NCI-H1105 (cell line): ENCODE measurements at regions not wholly inside any gene's neighbourhood (a gene's known extent, or its start where the extent isn't known, plus 50 kb on each side); places are given as distances from the start of the nearest gene placed in this dataset.
A peak's percentile ranks its signal among the peaks of the same experiment; 100 is the strongest.

Experiments
- DNase-seq: peaks from one replicate; lab custom pipeline; 2025; lab: John Stamatoyannopoulos, UW

DNA sequence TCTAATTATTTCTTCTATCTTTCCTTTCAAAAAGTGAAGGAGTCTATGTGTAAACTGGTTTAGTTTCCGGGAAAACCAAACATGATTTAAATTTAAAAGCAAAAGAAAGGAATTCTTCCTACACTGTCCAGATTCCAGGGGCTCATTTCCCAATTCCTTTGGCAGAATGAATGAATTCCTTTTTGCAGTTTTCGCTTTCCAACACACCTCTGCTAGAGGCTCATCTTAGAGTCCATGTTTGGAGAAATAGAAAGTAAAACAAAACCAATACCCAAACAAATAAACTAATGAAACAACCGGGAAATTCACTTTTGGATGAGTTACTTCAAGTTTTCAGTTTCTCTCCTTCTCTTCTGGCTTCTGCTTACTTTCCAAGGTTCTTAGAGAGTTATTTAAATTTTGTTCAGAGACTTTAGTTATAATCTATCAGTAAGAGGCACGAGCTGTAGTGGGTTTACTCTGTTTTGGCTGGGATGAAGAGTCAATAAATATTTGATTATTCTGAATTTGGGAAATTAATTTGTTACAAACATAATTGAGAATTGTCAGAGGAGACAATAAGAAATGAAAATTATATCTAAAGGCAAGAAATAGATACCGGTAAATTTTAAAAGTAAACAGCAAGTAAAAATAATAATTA is 365.0 kb upstream of the CDH9 start:
- DNase-seq = no peak

DNA sequence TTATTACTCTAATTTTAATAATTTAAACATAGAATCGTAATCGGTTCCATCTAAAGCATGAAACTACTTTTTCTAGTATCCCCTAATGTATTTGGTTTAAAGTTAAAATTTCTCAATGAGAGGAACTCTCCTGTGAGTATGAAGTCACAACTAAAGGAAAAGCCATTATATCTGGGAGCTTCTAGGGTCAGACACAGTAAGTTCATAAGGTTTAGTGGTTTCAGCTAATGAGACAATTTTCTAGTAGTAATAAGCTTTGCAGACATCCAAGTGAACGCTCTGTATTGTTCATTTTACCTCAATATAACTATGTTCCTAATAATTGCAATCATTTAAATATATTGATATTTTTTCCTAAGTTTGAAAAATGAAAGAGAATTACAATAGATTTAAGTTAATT is 364.4 kb upstream of the CDH9 start:
- DNase-seq = no peak

DNA sequence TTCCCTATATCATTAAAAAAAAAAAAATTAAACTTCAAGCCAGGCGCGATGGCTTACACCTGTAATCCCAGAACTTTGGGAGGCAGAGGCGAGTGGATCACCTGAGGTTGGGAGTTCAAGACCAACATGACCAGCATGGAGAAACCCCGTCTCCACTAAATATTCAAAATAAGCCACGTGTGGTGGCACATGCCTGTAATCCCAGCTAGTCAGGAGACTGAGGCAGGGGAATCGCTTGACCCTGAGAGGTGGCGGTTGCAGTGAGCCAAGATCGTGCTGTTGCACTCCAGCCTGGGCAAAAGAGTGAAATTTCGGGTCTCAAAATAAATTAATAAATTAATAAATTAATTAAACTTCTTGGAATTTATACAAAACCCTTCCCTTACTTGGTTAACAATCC is 358.6 kb upstream of the CDH9 start:
- DNase-seq = no peak

DNA sequence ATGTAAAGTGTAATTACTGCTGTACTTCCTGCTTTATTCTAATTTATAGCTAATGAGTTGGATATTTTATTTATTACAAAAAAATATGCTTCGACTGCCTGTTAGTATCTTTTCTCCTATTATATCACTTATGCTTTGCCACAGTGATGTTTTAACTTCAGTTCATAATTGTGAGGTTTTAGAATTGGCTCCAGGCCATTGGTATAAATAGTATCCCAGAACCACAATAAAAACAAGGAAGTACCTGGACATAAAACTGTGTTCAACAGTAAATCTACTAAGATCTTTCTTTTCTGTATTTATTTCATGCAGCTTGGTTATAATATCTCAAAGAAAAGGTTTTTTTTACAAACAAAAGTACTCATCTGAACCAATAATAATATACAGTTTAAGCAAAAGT is 354.3 kb upstream of the CDH9 start:
- no peak for DNase-seq

DNA sequence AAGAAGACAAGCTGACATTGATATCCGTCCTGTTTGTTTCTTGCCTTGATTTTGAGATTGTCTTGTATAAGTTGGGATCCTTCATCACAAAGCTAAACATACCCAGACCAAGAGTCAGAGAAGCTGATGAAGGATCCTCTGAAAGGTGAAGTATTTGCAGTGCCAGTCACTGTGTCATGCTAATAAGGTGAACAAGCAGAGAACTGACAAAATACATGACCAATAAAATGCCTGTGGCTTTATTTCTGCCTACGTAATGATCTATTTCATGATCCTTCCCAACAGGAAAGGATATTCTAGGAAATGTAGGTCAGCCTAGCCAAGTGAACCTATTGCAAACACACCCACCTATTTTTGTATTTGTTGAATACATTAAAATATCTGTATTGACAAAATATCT is 351.3 kb upstream of the CDH9 start:
- DNase-seq = no peak

DNA sequence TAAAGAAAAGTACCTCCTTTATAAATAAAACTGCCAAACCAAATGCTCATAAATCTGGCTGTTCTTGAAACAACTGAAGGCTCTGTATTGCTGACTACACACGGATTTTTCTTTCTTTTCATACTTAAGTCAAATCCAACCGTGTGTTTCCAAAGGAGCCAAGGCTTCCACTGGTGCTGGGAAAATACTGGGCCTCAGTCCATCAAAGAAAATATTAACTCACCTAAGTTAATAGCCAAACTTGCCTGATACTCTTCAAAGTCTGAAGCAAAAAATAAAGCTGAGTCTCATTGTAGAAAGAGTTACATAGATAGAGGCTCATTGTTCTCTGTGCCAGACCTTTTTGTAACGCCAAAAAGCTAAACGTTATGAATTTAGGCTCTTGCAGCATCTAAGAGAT is 350.4 kb upstream of the CDH9 start:
- no peak for DNase-seq

DNA sequence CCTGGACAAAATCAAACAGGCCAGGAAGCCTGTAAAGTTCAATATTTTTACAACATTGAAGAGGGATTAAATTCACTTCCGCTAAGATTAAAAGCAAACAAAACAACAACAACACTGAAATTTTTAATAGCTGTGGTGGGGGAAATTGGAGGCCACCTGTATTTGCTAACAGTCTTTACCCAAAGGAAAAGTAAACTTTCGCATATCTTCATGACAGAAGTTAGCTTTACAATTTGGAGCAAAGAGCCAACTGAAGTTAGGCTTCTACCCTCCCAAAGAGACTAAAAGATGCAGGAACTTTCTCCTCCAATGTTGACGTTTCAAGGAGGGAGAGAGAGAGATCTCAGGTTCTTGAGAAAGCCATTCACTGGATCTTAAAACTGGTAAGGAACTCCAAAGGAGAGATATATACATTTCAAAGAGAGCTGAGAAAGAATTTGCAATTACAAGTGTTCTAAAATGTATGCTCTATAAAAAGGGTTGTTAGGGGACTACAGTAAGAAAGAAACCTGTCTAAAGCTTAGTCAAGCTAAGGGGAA is 349.2 kb upstream of the CDH9 start:
- DNase-seq = no peak

DNA sequence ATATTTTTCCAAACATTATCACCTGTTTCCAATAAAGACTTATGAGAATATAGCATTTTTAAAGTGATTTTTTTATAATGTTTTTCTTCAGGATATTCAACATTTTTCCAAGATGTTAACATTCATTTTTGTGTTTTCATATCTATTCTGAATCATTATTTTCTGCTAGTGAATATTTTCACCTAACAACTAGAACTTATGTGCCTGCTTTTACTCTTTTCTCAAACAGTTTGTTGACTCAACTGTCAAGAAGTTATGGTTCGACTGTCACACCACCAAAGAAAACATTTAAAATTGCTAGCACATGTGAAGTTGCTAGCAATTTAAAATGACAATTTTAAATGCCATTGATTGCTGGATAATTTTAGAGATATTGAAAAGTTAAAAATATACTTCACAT is 343.3 kb upstream of the CDH9 start:
- no peak for DNase-seq

DNA sequence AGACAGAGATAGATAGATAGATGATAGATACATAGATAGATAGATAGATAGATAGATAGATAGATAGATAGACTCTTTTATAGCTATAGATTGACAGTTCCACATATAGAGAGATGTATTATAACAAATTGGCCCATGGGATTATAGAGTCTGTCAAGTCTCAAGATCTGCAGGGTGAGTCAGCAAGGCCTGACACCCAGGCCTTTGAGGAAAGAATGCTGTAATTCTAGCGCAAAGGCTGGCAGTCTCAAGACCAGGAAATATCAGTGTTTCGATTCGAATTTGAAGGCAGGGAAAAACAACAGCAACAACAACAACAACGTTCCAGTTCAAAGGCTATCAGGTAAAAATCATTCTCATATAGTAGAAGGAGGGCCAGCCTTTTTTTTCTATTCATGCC is 339.2 kb upstream of the CDH9 start:
- DNase-seq = no peak

DNA sequence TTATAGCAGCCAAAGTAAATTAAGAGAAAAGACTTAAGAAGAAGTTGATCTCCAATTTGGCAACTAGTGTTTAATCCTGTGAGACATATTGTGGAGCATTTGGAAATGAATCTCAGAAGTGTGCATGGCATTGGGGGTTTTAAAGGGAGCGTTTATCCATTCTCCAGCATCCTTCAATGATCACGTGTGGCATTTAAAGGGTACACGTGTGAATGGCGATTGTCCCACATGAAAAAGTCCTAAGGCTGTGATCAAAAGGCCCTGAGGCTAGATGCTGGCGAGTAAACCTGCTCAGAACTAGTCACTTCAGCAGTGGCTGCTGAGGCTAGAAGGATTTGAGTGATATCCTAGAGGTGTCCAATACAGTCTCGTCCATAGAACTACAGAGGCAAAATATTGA is 315.6 kb upstream of the CDH9 start:
- DNase-seq = no peak

DNA sequence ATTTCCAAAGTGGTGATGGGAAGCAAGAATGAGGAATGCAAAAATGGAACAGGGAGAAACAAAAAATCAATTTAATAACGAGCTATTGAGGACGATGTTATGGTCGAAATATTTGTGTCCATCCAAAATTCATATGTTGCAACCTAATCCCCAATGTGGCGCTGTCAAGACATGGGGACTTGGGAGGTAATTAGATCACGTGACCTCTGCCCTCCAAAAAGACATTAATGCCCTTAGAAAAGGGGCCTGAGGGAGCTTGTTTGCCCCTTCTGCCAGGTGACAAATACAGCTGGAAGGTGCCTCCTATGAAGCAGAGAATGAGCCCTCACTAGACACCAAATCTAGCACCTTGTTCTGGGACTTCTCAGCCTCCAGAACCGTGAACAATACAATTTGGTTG is 315.2 kb upstream of the CDH9 start:
- DNase-seq = no peak

DNA sequence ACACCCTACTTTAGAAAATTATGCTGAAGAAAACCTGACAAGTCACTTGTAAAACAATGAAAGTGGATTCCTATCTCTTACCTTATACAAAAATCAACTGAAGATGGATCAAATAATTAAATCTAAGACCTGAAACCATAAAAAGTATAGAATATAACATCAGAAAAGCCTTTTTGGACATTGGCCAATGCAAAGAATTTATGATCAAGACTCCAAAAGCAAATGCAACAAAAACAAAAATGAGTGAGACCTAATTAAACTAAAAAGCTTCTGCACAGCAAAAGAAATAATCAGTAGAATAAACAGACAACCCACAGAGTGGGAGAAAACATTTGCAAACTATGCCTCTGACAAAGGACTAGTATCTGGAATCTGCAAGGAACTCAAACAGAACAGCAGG is 303.0 kb upstream of the CDH9 start:
- DNase-seq = peak; percentile 40

DNA sequence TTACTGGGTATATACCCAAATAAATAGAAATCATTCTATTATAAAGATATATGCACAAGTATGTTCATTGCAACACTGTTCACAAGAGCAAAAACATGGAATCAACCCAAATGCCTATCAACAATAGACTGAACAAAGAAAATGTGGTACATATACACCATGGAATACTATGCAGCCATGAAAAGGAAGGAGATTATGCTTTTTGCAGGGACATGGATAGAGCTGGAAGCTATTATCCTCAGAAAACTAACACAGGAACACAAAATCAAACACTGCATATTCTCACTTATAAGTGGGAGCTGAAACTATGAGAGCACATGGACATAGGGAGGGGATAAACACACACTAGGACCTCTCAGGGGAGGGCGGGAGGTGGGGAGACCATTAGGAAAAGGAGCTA is 298.4 kb upstream of the CDH9 start:
- DNase-seq = no peak

DNA sequence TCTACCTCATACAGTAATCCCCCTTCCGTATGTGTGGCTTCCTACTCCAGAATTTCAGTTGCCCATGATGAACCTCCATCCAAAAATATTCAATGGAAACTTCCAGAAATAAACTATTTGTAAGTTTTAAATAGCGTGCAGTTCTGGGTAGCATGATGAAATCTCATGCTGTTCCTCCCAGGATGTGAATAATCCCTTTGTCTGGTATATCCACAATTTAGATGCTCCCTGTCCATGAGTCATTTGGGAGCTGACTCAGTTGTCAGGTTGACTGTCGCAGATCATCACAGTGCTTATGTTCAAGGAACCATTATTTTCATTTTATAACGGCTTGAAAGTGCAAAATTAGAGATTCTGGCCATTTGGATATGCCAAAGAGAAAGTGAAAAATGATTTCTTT is 290.1 kb upstream of the CDH9 start:
- DNase-seq = no peak

DNA sequence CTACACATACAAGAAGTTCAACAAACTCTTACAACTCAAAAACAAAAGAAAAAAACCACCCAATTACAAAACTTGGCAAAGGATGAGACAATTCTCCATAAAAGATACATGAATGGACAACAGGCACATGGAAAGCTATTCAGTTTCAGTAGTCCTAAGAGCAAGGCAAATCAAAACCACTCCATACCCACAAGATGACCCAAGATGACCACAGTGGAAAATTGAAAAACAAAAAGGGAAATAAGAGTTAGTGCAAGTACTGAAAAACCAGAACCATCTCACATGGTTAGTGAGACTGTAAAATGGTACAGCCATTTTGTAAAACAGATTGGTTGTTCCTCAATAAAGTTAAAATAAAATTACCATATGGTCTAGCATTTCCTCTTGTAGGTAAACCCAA is 287.1 kb upstream of the CDH9 start:
- no peak for DNase-seq

DNA sequence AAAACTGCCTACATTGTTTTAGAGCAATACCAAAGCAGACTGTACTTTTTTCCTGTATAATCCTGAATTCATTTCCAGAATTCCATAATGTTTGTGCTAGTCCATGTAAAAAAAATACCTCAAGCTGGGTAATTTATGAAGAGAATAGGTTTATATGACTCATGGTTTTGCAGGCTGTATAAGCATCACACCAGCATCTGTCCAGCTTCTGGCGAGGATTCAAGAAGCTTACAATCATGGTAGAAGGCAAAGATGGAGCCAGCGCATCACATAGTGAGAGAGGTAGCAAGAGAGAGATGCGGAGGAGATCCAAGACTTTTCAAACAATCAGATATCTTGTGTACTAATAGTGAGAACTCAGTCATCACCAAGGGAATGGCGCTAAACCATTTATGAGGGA is 280.3 kb upstream of the CDH9 start:
- no peak for DNase-seq

DNA sequence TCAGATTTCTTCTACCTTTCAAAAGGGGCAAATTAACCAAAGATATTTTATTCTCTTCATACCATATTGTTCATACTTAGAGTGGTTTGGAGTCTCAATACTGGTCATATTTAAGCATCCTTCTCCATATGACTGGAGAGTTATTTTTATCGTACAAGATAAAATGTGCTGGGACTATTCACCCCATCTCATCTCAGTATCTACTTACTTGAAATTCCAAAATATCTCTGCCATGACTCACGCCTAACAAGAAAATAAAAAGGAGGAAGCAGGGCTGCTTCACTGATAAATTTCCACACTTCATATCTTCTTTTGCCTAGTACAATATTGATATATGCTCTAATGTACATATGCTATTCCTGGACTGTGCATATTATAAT is 277.9 kb upstream of the CDH9 start:
- DNase-seq = no peak

DNA sequence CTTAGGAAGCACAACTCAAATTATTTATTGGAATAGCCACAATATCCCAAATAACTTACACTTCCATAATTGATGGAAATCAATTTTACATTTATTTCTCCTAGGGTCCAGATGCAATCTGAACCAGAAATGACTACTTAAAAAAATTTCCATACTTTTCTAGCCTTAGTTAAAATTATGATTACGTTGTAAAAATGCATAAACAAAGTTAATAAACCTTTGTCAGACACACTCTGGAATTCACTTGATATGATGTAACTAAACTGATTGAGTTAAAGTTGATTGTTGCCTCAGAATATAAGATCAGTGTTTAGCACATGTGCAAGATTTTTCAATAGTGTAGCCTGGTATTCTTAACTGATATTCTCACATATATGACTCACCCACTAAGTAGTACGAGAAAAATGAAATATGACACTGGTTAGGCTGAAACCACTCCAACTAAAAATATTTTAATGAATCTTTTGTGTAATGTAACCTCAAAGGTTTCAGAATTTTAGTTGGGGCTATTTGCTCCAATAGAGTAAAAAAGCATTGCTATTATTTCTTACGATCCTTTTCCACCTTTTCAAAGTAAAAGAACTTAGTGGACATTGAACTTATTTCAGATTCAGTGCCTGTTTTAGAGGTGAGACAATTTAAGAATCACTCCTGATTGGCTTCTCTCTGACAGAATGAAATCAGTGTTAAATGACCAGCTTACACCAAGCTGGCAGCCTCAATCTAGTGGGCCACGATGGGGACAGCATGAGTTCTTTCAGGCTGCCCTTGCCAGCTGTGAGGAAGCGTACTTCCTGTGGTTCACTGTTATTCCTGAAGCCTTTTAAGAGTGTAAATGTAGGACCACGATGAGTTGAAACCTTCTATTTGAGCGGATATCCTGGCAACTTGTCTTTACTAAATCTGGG is 277.2 kb upstream of the CDH9 start:
- DNase-seq = no peak

DNA sequence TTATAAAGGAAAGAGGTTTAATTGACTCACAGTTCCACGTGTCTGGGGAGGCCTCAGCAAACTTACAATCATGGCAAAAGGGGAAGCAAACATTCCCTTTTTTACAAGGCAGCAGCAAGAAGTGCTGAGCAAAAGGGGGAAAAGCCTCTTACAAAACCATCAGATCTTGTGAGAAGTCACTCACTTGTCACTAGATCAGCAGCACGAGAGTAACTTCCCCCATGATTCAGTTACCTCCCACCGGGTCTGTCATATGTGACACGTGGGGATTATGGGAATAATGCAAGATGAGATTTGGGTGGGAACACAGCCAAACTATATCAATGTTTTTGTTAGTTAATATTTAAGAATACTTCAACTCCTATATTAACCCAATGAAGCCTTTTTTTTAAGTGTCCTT is 275.2 kb upstream of the CDH9 start:
- DNase-seq = no peak

DNA sequence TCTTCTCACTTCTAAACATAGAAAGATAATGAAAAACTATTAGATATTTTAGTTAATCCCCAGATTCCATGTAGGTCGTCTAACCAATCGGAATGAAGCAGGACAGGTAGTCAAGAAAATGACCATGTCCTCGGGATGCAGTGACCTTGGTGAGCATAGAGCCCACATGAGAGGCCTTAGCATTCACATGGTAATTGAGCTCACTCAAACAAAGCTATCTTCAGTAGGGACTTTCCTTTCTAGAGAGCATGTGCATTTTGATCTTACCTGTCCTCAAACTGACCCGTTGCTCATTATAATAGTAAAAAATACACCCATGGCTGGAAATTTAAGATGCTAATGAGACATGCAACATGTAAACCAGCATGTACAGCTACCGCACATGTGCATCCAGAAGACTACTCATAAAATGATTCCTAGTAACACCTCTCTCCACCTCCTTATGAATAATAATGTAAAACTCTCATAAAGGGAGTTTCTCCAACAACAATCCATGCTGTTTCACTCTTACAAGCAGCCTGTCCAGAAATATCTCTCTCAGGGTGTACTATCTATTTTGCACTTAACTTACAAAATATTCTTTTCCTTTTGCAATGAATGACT is 274.0 kb upstream of the CDH9 start:
- DNase-seq = no peak

DNA sequence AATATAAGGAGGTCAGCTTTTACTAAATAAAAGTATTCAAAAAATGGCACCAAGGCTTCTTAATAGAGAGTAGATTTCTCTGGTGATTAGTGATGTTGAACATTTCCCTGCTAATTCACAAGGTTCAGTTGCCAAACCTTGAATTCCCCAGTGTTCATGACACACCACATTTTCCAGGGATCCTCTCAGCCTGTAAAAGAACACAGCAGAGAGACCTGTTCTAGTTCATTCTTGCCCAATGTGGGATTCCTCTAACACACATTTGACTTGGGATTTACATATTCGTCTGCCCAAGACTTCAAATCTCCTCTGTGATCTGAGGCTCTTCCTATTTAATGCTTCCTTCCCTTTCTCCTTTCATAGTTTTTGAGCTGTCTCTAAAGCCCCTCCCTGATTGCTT is 273.2 kb upstream of the CDH9 start:
- DNase-seq = no peak

DNA sequence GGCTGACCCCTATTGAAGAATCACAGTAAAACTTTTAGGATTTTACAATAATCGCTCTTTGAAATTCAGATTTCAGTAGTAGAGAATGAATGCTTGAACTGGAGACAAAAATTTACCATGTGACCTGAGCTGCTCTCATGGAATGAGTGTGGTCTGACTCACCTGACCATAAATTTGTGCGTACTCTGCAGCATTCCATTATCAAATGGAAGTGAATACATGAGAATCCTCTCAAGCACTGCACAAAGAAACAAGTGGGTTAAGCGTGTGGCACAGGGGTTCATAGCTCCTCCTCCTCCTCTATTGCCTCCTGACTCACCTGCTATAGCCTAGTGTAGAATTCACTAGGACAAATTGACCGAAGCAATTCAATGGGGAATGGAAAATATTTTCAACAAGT is 269.8 kb upstream of the CDH9 start:
- no peak for DNase-seq

DNA sequence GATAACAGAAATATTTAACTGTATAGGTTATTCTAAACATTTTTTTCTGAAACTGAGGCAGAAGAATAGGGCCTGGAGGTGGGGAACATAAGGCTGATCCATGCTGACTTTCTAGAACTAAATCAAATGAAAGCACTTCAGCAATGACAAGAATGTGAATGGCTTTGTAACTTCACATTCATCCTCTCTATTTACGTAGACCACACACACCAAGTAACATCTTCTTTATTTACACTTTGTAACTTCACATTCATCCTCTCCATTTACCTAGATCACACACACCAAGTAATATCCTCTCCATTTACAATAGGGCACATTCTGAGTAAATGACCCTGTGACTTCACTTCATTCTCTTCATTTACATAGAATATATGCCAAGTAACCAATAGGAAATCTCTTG is 251.8 kb upstream of the CDH9 start:
- no peak for DNase-seq
